ENCODE measurements at regions not wholly inside any gene's neighbourhood (a gene's known extent, or its start where the extent isn't known, plus 50 kb on each side); places are given as distances from the start of the nearest gene placed in this dataset.
"Not testable (repeated sequence)": the region's sequence is repeated elsewhere in the genome, so short reads cannot be mapped to it uniquely, and the experiment has no call there.

- Histone ChIP-seq H3K27me3 (ENCODE audit: insufficient read depth, insufficient read length) (no peaks in the 10 kb centered on the region), H3K9ac (ENCODE audit: insufficient read length, low read depth) (no peak overlapping the region), H3K36me3 (ENCODE audit: insufficient read depth, insufficient read length, low read length) (no peaks in the 10 kb centered on the region), H3K4me3 (ENCODE audit: insufficient read length, low read depth) (no peak overlapping the region), H3K9me3 (ENCODE audit: insufficient read depth, low read length) (no peaks in the 10 kb centered on the region; the same call in 1 of the 2 replicates), H3K4me1 (ENCODE audit: insufficient read depth, insufficient read length) (no peaks in the 10 kb centered on the region)
- TF ChIP-seq ZNF274 (IDR thresholded peaks at IDR 0.05; ENCODE audit: low read depth, low read length): no peak
- TF ChIP-seq YY1 (IDR thresholded peaks at IDR 0.05; ENCODE audit: insufficient read depth, insufficient read length): no peak
- TF ChIP-seq SUZ12 (IDR thresholded peaks at IDR 0.05; ENCODE audit: extremely low read depth, insufficient read depth, insufficient read length): no peak
- no peak for DNase-seq (ENCODE audit: low read depth, low spot score)
These were observed 285.8 kb upstream of the MEF2C start for GRCh38 chr5:89168766-89169165.

DNA sequence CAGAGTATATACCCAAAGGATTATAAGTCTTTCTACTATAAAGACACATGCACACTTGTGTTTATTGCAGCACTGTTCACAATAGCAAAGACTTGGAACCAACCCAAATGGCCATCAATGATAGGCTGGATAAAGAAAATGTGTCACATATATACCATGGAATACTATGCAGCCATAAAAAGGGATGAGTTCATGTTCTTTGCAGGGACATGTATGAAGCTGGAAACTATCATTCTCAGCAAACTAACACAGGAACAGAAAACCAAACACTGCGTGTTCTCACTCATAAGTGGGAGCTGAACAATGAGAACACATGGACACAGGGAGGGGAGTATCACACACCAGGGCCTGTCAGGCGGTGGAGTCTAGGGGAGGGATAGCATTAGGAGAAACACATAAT, 281.7 kb upstream of the MEF2C start:
- H3K4me3 ChIP-seq (ENCODE audit: insufficient read length, low read depth); DNase-seq (ENCODE audit: low read depth, low spot score); H3K9me3 ChIP-seq (ENCODE audit: insufficient read depth, low read length); H3K9ac ChIP-seq (ENCODE audit: insufficient read length, low read depth); H3K27me3 ChIP-seq (ENCODE audit: insufficient read depth, insufficient read length); H3K36me3 ChIP-seq (ENCODE audit: insufficient read depth, insufficient read length, low read length); H3K4me1 ChIP-seq (ENCODE audit: insufficient read depth, insufficient read length): not testable (repeated sequence)

- Histone ChIP-seq H3K4me1 (ENCODE audit: insufficient read depth, insufficient read length) (no peaks in the 10 kb centered on the region), H3K9me3 (ENCODE audit: insufficient read depth, low read length) (no peaks in the 10 kb centered on the region), H3K27me3 (ENCODE audit: insufficient read depth, insufficient read length) (no peaks in the 10 kb centered on the region), H3K36me3 (ENCODE audit: insufficient read depth, insufficient read length, low read length) (no peaks in the 10 kb centered on the region), H3K4me3 (ENCODE audit: insufficient read length, low read depth) (no peak overlapping the region), H3K9ac (ENCODE audit: insufficient read length, low read depth) (no peak overlapping the region)
- TF ChIP-seq SUZ12 (IDR thresholded peaks at IDR 0.05; ENCODE audit: extremely low read depth, insufficient read depth, insufficient read length) (no peak), ZNF274 (IDR thresholded peaks at IDR 0.05; ENCODE audit: low read depth, low read length) (no peak), YY1 (IDR thresholded peaks at IDR 0.05; ENCODE audit: insufficient read depth, insufficient read length) (no peak)
- no peak for DNase-seq (ENCODE audit: low read depth, low spot score)
These were observed 273.2 kb upstream of the MEF2C start for GRCh38 chr5:89156226-89156625.

DNA sequence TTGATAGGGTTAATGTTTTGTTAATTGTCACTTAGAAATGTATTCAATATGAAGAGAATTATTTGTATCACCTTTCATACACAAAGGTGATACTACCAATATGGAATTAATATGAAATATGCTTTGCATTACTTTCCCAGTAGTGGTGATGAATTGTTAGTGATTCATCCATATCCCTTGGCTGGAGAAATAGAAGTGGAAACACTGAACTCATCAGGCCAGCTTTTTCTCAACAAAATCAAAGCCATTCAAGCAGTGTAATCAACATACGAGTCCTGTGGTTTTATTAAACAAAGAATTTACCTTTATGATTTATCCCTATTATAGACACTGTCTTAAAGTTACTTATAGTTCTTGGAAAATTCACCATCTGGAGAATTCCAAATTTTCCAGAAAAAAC, 264.0 kb upstream of the MEF2C start:
- TF ChIP-seq SUZ12 (IDR thresholded peaks at IDR 0.05; ENCODE audit: extremely low read depth, insufficient read depth, insufficient read length): no peak
- no peak for TF ChIP-seq ZNF274 (IDR thresholded peaks at IDR 0.05; ENCODE audit: low read depth, low read length)
- TF ChIP-seq YY1 (IDR thresholded peaks at IDR 0.05; ENCODE audit: insufficient read depth, insufficient read length): no peak
- H3K9me3 ChIP-seq (ENCODE audit: insufficient read depth, low read length): no peaks in the 10 kb centered on the region
- DNase-seq (ENCODE audit: low read depth, low spot score): no peak

GRCh38 chr5:89137148-89137547, 254.2 kb upstream of the MEF2C start:
- no peaks in the 10 kb centered on the region for H3K27me3 ChIP-seq (ENCODE audit: insufficient read depth, insufficient read length)
- H3K9me3 ChIP-seq (ENCODE audit: insufficient read depth, low read length): no peaks in the 10 kb centered on the region
- no peaks in the 10 kb centered on the region for H3K36me3 ChIP-seq (ENCODE audit: insufficient read depth, insufficient read length, low read length)
- no peak for DNase-seq (ENCODE audit: low read depth, low spot score)
- TF ChIP-seq ZNF274 (IDR thresholded peaks at IDR 0.05; ENCODE audit: low read depth, low read length): no peak
- no peaks in the 10 kb centered on the region for H3K4me1 ChIP-seq (ENCODE audit: insufficient read depth, insufficient read length)
- H3K9ac ChIP-seq (ENCODE audit: insufficient read length, low read depth): no peak overlapping the region
- H3K4me3 ChIP-seq (ENCODE audit: insufficient read length, low read depth): no peak overlapping the region

More for the DNA sequence above, 264.0 kb upstream of the MEF2C start:
- H3K4me1 ChIP-seq (ENCODE audit: insufficient read depth, insufficient read length): no peaks in the 10 kb centered on the region
- H3K36me3 ChIP-seq (ENCODE audit: insufficient read depth, insufficient read length, low read length): no peaks in the 10 kb centered on the region
- no peaks in the 10 kb centered on the region for H3K27me3 ChIP-seq (ENCODE audit: insufficient read depth, insufficient read length)
- H3K4me3 ChIP-seq (ENCODE audit: insufficient read length, low read depth): no peak overlapping the region
- no peak overlapping the region for H3K9ac ChIP-seq (ENCODE audit: insufficient read length, low read depth)

DNA sequence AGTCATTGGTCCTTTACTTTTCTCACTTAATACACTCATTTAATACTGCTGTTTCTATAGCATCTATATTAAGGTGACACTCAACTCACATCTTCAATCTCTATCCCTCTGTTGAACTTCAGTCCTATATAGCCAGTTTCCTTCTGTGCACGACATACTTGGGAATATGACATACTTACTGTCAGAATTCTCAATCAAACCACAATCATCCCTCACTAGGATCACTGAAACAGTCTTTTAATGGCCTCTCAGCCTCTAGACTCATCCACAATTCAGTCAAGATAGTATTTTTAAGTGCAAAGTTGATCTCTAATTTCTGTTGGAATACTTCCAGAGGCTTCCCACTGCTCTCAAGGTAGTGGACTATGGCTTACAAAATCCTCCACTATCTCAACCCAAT, 251.0 kb upstream of the MEF2C start:
- Histone ChIP-seq H3K9me3 (ENCODE audit: insufficient read depth, low read length) (no peaks in the 10 kb centered on the region), H3K9ac (ENCODE audit: insufficient read length, low read depth) (no peak overlapping the region), H3K36me3 (ENCODE audit: insufficient read depth, insufficient read length, low read length) (no peaks in the 10 kb centered on the region), H3K4me1 (ENCODE audit: insufficient read depth, insufficient read length) (no peaks in the 10 kb centered on the region), H3K27me3 (ENCODE audit: insufficient read depth, insufficient read length) (no peaks in the 10 kb centered on the region), H3K4me3 (ENCODE audit: insufficient read length, low read depth) (no peak overlapping the region)
- TF ChIP-seq ZNF274 (IDR thresholded peaks at IDR 0.05; ENCODE audit: low read depth, low read length) (no peak), YY1 (IDR thresholded peaks at IDR 0.05; ENCODE audit: insufficient read depth, insufficient read length) (no peak), SUZ12 (IDR thresholded peaks at IDR 0.05; ENCODE audit: extremely low read depth, insufficient read depth, insufficient read length) (no peak)
- no peak for DNase-seq (ENCODE audit: low read depth, low spot score)

GRCh38 chr5:89133129-89133528, 250.1 kb upstream of the MEF2C start:
- no peak for DNase-seq (ENCODE audit: low read depth, low spot score)

GRCh38 chr5:89130851-89131250, 247.9 kb upstream of the MEF2C start:
- H3K4me1 ChIP-seq (ENCODE audit: insufficient read depth, insufficient read length): no peaks in the 10 kb centered on the region
- no peak for TF ChIP-seq SUZ12 (IDR thresholded peaks at IDR 0.05; ENCODE audit: extremely low read depth, insufficient read depth, insufficient read length)
- TF ChIP-seq ZNF274 (IDR thresholded peaks at IDR 0.05; ENCODE audit: low read depth, low read length): no peak
- no peak for TF ChIP-seq YY1 (IDR thresholded peaks at IDR 0.05; ENCODE audit: insufficient read depth, insufficient read length)
- H3K9ac ChIP-seq (ENCODE audit: insufficient read length, low read depth): no peak overlapping the region
- DNase-seq (ENCODE audit: low read depth, low spot score): no peak
- H3K9me3 ChIP-seq (ENCODE audit: insufficient read depth, low read length): no peaks in the 10 kb centered on the region
- H3K27me3 ChIP-seq (ENCODE audit: insufficient read depth, insufficient read length): no peaks in the 10 kb centered on the region
- no peak overlapping the region for H3K4me3 ChIP-seq (ENCODE audit: insufficient read length, low read depth)
- H3K36me3 ChIP-seq (ENCODE audit: insufficient read depth, insufficient read length, low read length): no peaks in the 10 kb centered on the region

More at GRCh38 chr5:89133129-89133528, 250.1 kb upstream of the MEF2C start:
- Histone ChIP-seq H3K4me3 (ENCODE audit: insufficient read length, low read depth) (no peak overlapping the region), H3K27me3 (ENCODE audit: insufficient read depth, insufficient read length) (no peaks in the 10 kb centered on the region), H3K9me3 (ENCODE audit: insufficient read depth, low read length) (no peaks in the 10 kb centered on the region), H3K4me1 (ENCODE audit: insufficient read depth, insufficient read length) (no peaks in the 10 kb centered on the region), H3K9ac (ENCODE audit: insufficient read length, low read depth) (no peak overlapping the region), H3K36me3 (ENCODE audit: insufficient read depth, insufficient read length, low read length) (no peaks in the 10 kb centered on the region)
- TF ChIP-seq YY1 (IDR thresholded peaks at IDR 0.05; ENCODE audit: insufficient read depth, insufficient read length): no peak
- TF ChIP-seq ZNF274 (IDR thresholded peaks at IDR 0.05; ENCODE audit: low read depth, low read length): no peak
- TF ChIP-seq SUZ12 (IDR thresholded peaks at IDR 0.05; ENCODE audit: extremely low read depth, insufficient read depth, insufficient read length): no peak

Measured in NT2/D1 (cell line).